ENCODE measurements at regions not wholly inside any gene's neighbourhood (a gene's known extent, or its start where the extent isn't known, plus 50 kb on each side); places are given as distances from the start of the nearest gene placed in this dataset.

- Mint-ChIP-seq H3K36me3 (no peaks in the 10 kb centered on the region), H3K4me1 (no peaks in the 10 kb centered on the region), H3K27me3 (ENCODE audit: low read depth in 2 of 2) (no peaks in the 10 kb centered on the region), H3K9me3 (no peaks in the 10 kb centered on the region), H3K27ac (no peak overlapping the region), H3K4me3 (no peak overlapping the region)
- Histone ChIP-seq H3K4me3 (ENCODE audit: low read length) (no peak overlapping the region), H3K9me3 (ENCODE audit: control insufficient read depth, insufficient read depth, low read length) (no peaks in the 10 kb centered on the region), H3K36me3 (ENCODE audit: control insufficient read depth, insufficient read depth, low read length) (no peaks in the 10 kb centered on the region), H3K27me3 (ENCODE audit: control insufficient read depth, insufficient read depth, low read length) (no peaks in the 10 kb centered on the region), H3K27ac (ENCODE audit: low read length) (no peak overlapping the region), H3K4me1 (ENCODE audit: control insufficient read depth, insufficient read depth, low read length) (no peaks in the 10 kb centered on the region)
- TF ChIP-seq CTCF (IDR thresholded peaks at IDR 0.05) = no peak
- WGBS (ENCODE audit: insufficient coverage) = 87% methylated on average over 5 of the region's 6 CpGs
- intact Hi-C loops (cut with micrococcal nuclease) = no loop called here
- ATAC-seq (no peak), DNase-seq (no peak)
Observed at GRCh38 chr16:85403693-85404092, 209.4 kb upstream of the GSE1 start.

- intact Hi-C loops (cut with micrococcal nuclease) = no loop called here
- peak in 1 of 2 donors; percentile 9 for DNase-seq
Observed at GRCh38 chr16:85412911-85413520, 200.1 kb upstream of the GSE1 start.

GRCh38 chr16:85413691-85414663 lies 199.1 kb upstream of the GSE1 start:
- Histone ChIP-seq H3K4me1 (ENCODE audit: control insufficient read depth, insufficient read depth, low read length) (peaks cover 9% of the 10 kb centered on the region), H3K4me3 (ENCODE audit: low read length) (no peak overlapping the region), H3K27me3 (ENCODE audit: control insufficient read depth, insufficient read depth, low read length) (no peaks in the 10 kb centered on the region), H3K36me3 (ENCODE audit: control insufficient read depth, insufficient read depth, low read length) (no peaks in the 10 kb centered on the region), H3K27ac (ENCODE audit: low read length) (no peak overlapping the region), H3K9me3 (ENCODE audit: control insufficient read depth, insufficient read depth, low read length) (no peaks in the 10 kb centered on the region)
- H3K4me3 Mint-ChIP-seq = no peak overlapping the region
- ATAC-seq = no peak
- peak in 1 of 2 donors; percentile 4 for DNase-seq
- no peaks in the 10 kb centered on the region for H3K36me3 Mint-ChIP-seq
- no peaks in the 10 kb centered on the region for H3K4me1 Mint-ChIP-seq
- no peaks in the 10 kb centered on the region for H3K27me3 Mint-ChIP-seq (ENCODE audit: low read depth in 2 of 2)
- H3K9me3 Mint-ChIP-seq = no peaks in the 10 kb centered on the region
- 90% methylated on average over 14 of the region's 14 CpGs for WGBS (ENCODE audit: insufficient coverage)
- H3K27ac Mint-ChIP-seq = no peak overlapping the region
- TF ChIP-seq CTCF (IDR thresholded peaks at IDR 0.05) = no peak
- intact Hi-C loops (cut with micrococcal nuclease) = no loop called here

More at GRCh38 chr16:85412911-85413520, 200.1 kb upstream of the GSE1 start:
- no peaks in the 10 kb centered on the region for H3K27me3 Mint-ChIP-seq (ENCODE audit: low read depth in 2 of 2)
- ATAC-seq = no peak
- Histone ChIP-seq H3K9me3 (ENCODE audit: control insufficient read depth, insufficient read depth, low read length) (no peaks in the 10 kb centered on the region), H3K27ac (ENCODE audit: low read length) (no peak overlapping the region), H3K4me3 (ENCODE audit: low read length) (no peak overlapping the region), H3K4me1 (ENCODE audit: control insufficient read depth, insufficient read depth, low read length) (peaks cover 9% of the 10 kb centered on the region), H3K36me3 (ENCODE audit: control insufficient read depth, insufficient read depth, low read length) (no peaks in the 10 kb centered on the region), H3K27me3 (ENCODE audit: control insufficient read depth, insufficient read depth, low read length) (no peaks in the 10 kb centered on the region)
- no peaks in the 10 kb centered on the region for H3K9me3 Mint-ChIP-seq
- H3K4me1 Mint-ChIP-seq = no peaks in the 10 kb centered on the region
- no peak overlapping the region for H3K27ac Mint-ChIP-seq
- 91% methylated on average over 25 of the region's 25 CpGs for WGBS (ENCODE audit: insufficient coverage)
- no peak for TF ChIP-seq CTCF (IDR thresholded peaks at IDR 0.05)
- H3K36me3 Mint-ChIP-seq = no peaks in the 10 kb centered on the region
- H3K4me3 Mint-ChIP-seq = no peak overlapping the region
